H9 (cell line): ENCODE measurements at regions not wholly inside any gene's neighbourhood (a gene's known extent, or its start where the extent isn't known, plus 50 kb on each side); places are given as distances from the start of the nearest gene placed in this dataset.

Experiments used
- DNase-seq: peaks from one replicate; pipeline ENCODE4 v3.0.0-alpha.2; 2017
- H2AFZ ChIP-seq: one replicate; pipeline ENCODE4 v1.6.1; 2013; ENCODE audit warnings: mild to moderate bottlenecking, low read length, control low read depth, moderate library complexity
- H2AK5ac ChIP-seq: 2 replicates; pipeline ENCODE4 v1.6.1; 2013; ENCODE audit warnings: low read length, control low read depth, mixed read lengths; ENCODE audit not compliant: insufficient read length
- H2BK120ac ChIP-seq: one replicate; pipeline ENCODE4 v1.6.1; 2013; ENCODE audit warnings: low read depth, mild to moderate bottlenecking, low read length, control low read depth, inconsistent platforms; ENCODE audit not compliant: poor library complexity, severe bottlenecking
- H2BK12ac ChIP-seq: 2 replicates; pipeline ENCODE4 v1.6.1; 2013; ENCODE audit warnings: low read length, control low read depth, mixed read lengths, low read depth; ENCODE audit not compliant: insufficient read length
- H2BK15ac ChIP-seq: 2 replicates; pipeline ENCODE4 v1.6.1; 2013; ENCODE audit warnings: low read depth, low read length, control low read depth
- H2BK20ac ChIP-seq: one replicate; pipeline ENCODE4 v1.6.1; 2013; ENCODE audit warnings: low read depth, mild to moderate bottlenecking, low read length, control low read depth, inconsistent platforms; ENCODE audit not compliant: poor library complexity, severe bottlenecking
- H2BK5ac ChIP-seq: 2 replicates; pipeline ENCODE4 v1.6.1; 2013; ENCODE audit warnings: low read length, control low read depth, mixed read lengths; ENCODE audit not compliant: insufficient read length
- H3K14ac ChIP-seq: 2 replicates; pipeline ENCODE4 v1.6.1; 2013; ENCODE audit warnings: low read length, control low read depth; ENCODE audit not compliant: insufficient read depth
- H3K18ac ChIP-seq: 2 replicates; pipeline ENCODE4 v1.6.1; 2013; ENCODE audit warnings: low read depth, mild to moderate bottlenecking, mixed read lengths, low read length, control low read depth; ENCODE audit not compliant: insufficient read length
- H3K23ac ChIP-seq: 2 replicates; pipeline ENCODE4 v1.6.1; 2013; ENCODE audit warnings: low read length, control low read depth, mixed read lengths, low read depth; ENCODE audit not compliant: insufficient read length
- H3K23me2 ChIP-seq: 2 replicates; pipeline ENCODE4 v1.6.1; 2013; ENCODE audit warnings: low read depth, mild to moderate bottlenecking, mixed read lengths, low read length, control low read depth; ENCODE audit not compliant: insufficient read length, poor library complexity, severe bottlenecking
- H3K27ac ChIP-seq: 2 replicates; pipeline ENCODE4 v1.5.1; 2013; ENCODE audit warnings: low read length, control low read depth, mixed read lengths, low read depth; ENCODE audit not compliant: insufficient read length
- H3K27me3 ChIP-seq: 2 replicates; pipeline ENCODE4 v1.6.1; 2013; ENCODE audit warnings: low read length, control low read depth, inconsistent platforms; ENCODE audit not compliant: insufficient read depth
- H3K4ac ChIP-seq: 2 replicates; pipeline ENCODE4 v1.6.1; 2013; ENCODE audit warnings: low read depth, mild to moderate bottlenecking, control low read depth, inconsistent platforms, low read length, moderate library complexity
- H3K4me1 ChIP-seq: 2 replicates; pipeline ENCODE4 v1.6.1; 2013; ENCODE audit warnings: low read length, control low read depth, inconsistent platforms; ENCODE audit not compliant: insufficient read depth
- H3K4me2 ChIP-seq: 2 replicates; pipeline ENCODE4 v1.6.1; 2013; ENCODE audit warnings: low read length, control low read depth, mixed read lengths; ENCODE audit not compliant: insufficient read length, insufficient read depth
- H3K56ac ChIP-seq: 2 replicates; pipeline ENCODE4 v1.6.1; 2013; ENCODE audit warnings: low read depth, mild to moderate bottlenecking, mixed read lengths, low read length, control low read depth; ENCODE audit not compliant: insufficient read length
- H3K79me1 ChIP-seq: 2 replicates; pipeline ENCODE4 v1.6.1; 2013; ENCODE audit warnings: low read depth, mild to moderate bottlenecking, moderate library complexity, low read length, control low read depth, inconsistent platforms; ENCODE audit not compliant: insufficient read depth, poor library complexity, severe bottlenecking
- H3K79me2 ChIP-seq: 2 replicates; pipeline ENCODE4 v1.6.1; 2013; ENCODE audit warnings: low read length, control low read depth, inconsistent platforms; ENCODE audit not compliant: insufficient read depth
- H3K9ac ChIP-seq: 2 replicates; pipeline ENCODE4 v1.6.1; 2013; ENCODE audit warnings: low read length, control low read depth, mixed read lengths; ENCODE audit not compliant: insufficient read length; ENCODE audit errors: extremely low read depth
- H3K9me3 ChIP-seq: one replicate; pipeline ENCODE4 v1.6.1; 2013; ENCODE audit warnings: low read depth, low read length, inconsistent platforms; ENCODE audit not compliant: control insufficient read depth
- H3T11ph ChIP-seq: one replicate; pipeline ENCODE4 v1.6.1; 2013; ENCODE audit warnings: mild to moderate bottlenecking, low read length, control low read depth, inconsistent platforms
- H4K20me1 ChIP-seq: one replicate; pipeline ENCODE4 v1.6.1; 2013; ENCODE audit not compliant: control insufficient read depth, insufficient read length, insufficient read depth
- H4K5ac ChIP-seq: 2 replicates; pipeline ENCODE4 v1.6.1; 2013; ENCODE audit warnings: low read depth, mild to moderate bottlenecking, mixed read lengths, low read length, control low read depth; ENCODE audit not compliant: insufficient read length
- H4K8ac ChIP-seq: replicated peaks from 2 replicates; pipeline ENCODE4 v1.6.1; 2013; ENCODE audit warnings: low read length, control low read depth, mixed read lengths, low read depth; ENCODE audit not compliant: insufficient read length
- H4K91ac ChIP-seq: 2 replicates; pipeline ENCODE4 v1.6.1; 2013; ENCODE audit warnings: low read depth, mild to moderate bottlenecking, moderate library complexity, mixed read lengths, low read length, control low read depth; ENCODE audit not compliant: insufficient read length
- H3K27ac Mint-ChIP-seq, 3 experiments: 2 replicates in 2 of 3; 3 replicates in 1 of 3; pipeline ENCODE4 v1.8.0; 2020 to 2021; ENCODE audit warnings: mixed read lengths in 3 of 3, mild to moderate bottlenecking in 1 of 3, moderate library complexity in 1 of 3
- H3K27me3 Mint-ChIP-seq: 2 replicates; pipeline ENCODE4 v1.8.0; 2021; ENCODE audit warnings: low read depth, mild to moderate bottlenecking, moderate library complexity, mixed read lengths
- H3K36me3 Mint-ChIP-seq, 3 experiments: 2 replicates in 2 of 3; 3 replicates in 1 of 3; pipeline ENCODE4 v1.8.0; 2020 to 2021; ENCODE audit warnings: low read depth in 3 of 3, mixed read lengths in 3 of 3; ENCODE audit not compliant: insufficient read depth in 1 of 3
- H3K4me1 Mint-ChIP-seq, 2 experiments: 2 replicates each; pipeline ENCODE4 v1.8.0; 2020; ENCODE audit warnings: mixed read lengths in 2 of 2
- H3K4me3 Mint-ChIP-seq, 2 experiments: 2 replicates in 1 of 2; 3 replicates in 1 of 2; pipeline ENCODE4 v1.8.0; 2020 to 2021; ENCODE audit warnings: mild to moderate bottlenecking in 2 of 2, mixed read lengths in 2 of 2, moderate library complexity in 1 of 2
- H3K9me3 Mint-ChIP-seq, 2 experiments: 2 replicates in 1 of 2; 3 replicates in 1 of 2; pipeline ENCODE4 v1.8.0; 2020; ENCODE audit warnings: mild to moderate bottlenecking in 2 of 2, mixed read lengths in 2 of 2, moderate library complexity in 1 of 2
- CTCF ChIP-seq: fragments of 200-600 bp; sonication (generic); conservative IDR thresholded peaks from 3 replicates; pipeline ENCODE4 v1.8.0; 2021; ENCODE audit warnings: antibody characterized with exemption, mild to moderate bottlenecking
- WGBS: extraction: QIAGEN DNeasy Blood & Tissue Kit; methylation state at CpG from one replicate; pipeline ENCODE4 v1.1.7; 2013; ENCODE audit warnings: missing lambda C conversion rate, low lambda C conversion rate, mixed read lengths; ENCODE audit not compliant: insufficient read length; ENCODE audit errors: extremely low coverage; 5-methylcytosine and 5-hydroxymethylcytosine counted together

GRCh38 chr13:40465015-40465390 lies 201.4 kb downstream of the FOXO1 start:
- Mint-ChIP-seq H3K4me1 (peaks cover 4 to 5% of the 10 kb centered on the region in 2 experiments), H3K27me3 (no peaks in the 10 kb centered on the region), H3K36me3 (no peaks in the 10 kb centered on the region), H3K4me3 (no peak overlapping the region), H3K27ac (peak overlapping the region in 1 of 3 experiments; percentile 76; a peak in 1 of 7 replicates), H3K9me3 (no peaks in the 10 kb centered on the region; a peak in 1 of 5 replicates)
- no peak overlapping the region for H4K8ac ChIP-seq
- H2AFZ ChIP-seq = no peak overlapping the region
- no peaks in the 10 kb centered on the region for H3K79me1 ChIP-seq
- H2AK5ac ChIP-seq = no peak overlapping the region
- H2BK20ac ChIP-seq = no peak overlapping the region
- no peaks in the 10 kb centered on the region for H3K23me2 ChIP-seq
- no peak overlapping the region for H3T11ph ChIP-seq
- TF ChIP-seq CTCF = no peak
- no peak overlapping the region for H4K5ac ChIP-seq
- no CpG with 5 or more reads among the region's 3 CpGs for WGBS
- no peak overlapping the region for H3K27ac ChIP-seq
- H2BK12ac ChIP-seq = no peak overlapping the region
- H3K4me1 ChIP-seq = no peaks in the 10 kb centered on the region
- no peak overlapping the region for H3K23ac ChIP-seq
- no peak overlapping the region for H3K9ac ChIP-seq
- H2BK120ac ChIP-seq = no peak overlapping the region
- H2BK5ac ChIP-seq = no peak overlapping the region
- H4K20me1 ChIP-seq = no peaks in the 10 kb centered on the region
- H3K4me2 ChIP-seq = no peak overlapping the region
- DNase-seq = no peak
- H3K27me3 ChIP-seq = no peaks in the 10 kb centered on the region
- H3K56ac ChIP-seq = no peak overlapping the region
- no peaks in the 10 kb centered on the region for H3K79me2 ChIP-seq
- H4K91ac ChIP-seq = no peak overlapping the region
- no peak overlapping the region for H3K18ac ChIP-seq
- H3K4ac ChIP-seq = no peak overlapping the region
- no peak overlapping the region for H2BK15ac ChIP-seq
- H3K14ac ChIP-seq = no peak overlapping the region
- no peaks in the 10 kb centered on the region for H3K9me3 ChIP-seq
